GM12878 (cell line): ENCODE measurements at regions not wholly inside any gene's neighbourhood (a gene's known extent, or its start where the extent isn't known, plus 50 kb on each side); places are given as distances from the start of the nearest gene placed in this dataset.

Experiments used
- ATAC-seq: fragments of 200-7000 bp; cut with Tn5 transposase; 3 replicates; pipeline ENCODE4 v1.9.1; 2020; ENCODE audit warnings: mild to moderate bottlenecking, moderate library complexity
- BruUV-seq: library from RNA; stranded (reverse); fragments of 400-500 nt; replicated peaks from 2 replicates; lab custom pipeline; 2021; lab: Mats Ljungman, UMichigan
- CTCF ChIA-PET: fragments of 300-600 bp; sonication (Branson Sonifier 250); formaldehyde crosslinking; extraction: SDS; loops from one replicate; lab custom pipeline; 2021; ENCODE audit warnings: inconsistent platforms; lab: Yijun Ruan, JAX
- POLR2A ChIA-PET: fragments of 350-600 bp; formaldehyde crosslinking; extraction: SDS; loops from one replicate; lab custom pipeline; 2021; ENCODE audit warnings: inconsistent platforms; lab: Charles Lee
- RAD21 ChIA-PET: fragments of 300-600 bp; sonication (Branson Sonifier 250); formaldehyde crosslinking; loops from one replicate; lab custom pipeline; 2023; ENCODE audit warnings: antibody characterized with exemption; ENCODE audit not compliant: unreplicated experiment; lab: Charles Lee
- SMC1A ChIA-PET: fragments of 300-600 bp; sonication (Branson Sonifier 250); formaldehyde crosslinking; loops from one replicate; lab custom pipeline; 2023; ENCODE audit not compliant: unreplicated experiment, uncharacterized antibody; lab: Charles Lee
- DNase-seq: peaks from one replicate; pipeline ENCODE4 v3.0.0-alpha.2; 2011; ENCODE audit warnings: low read depth, low spot score
- FAIRE-seq: peaks from 3 replicates; lab custom pipeline; 2011; peaks lifted over from hg19 to GRCh38; lab: Jason Lieb, UNC
- H2AFZ ChIP-seq: 2 replicates; pipeline ENCODE4 v1.6.0; 2011; ENCODE audit warnings: low read depth, low read length, control low read depth; ENCODE audit not compliant: control insufficient read depth
- H3K27ac ChIP-seq: 2 replicates; pipeline ENCODE4 v1.5.1; 2011; ENCODE audit warnings: control low read depth; ENCODE audit not compliant: control insufficient read depth, insufficient read depth
- H3K27me3 ChIP-seq, 2 experiments: replicated peaks in 1 of 2; 2 replicates each; pipeline versions ENCODE4 v1.6.0 to v1.6.1; 2011; ENCODE audit warnings: low read length in 1 of 2; ENCODE audit not compliant: control insufficient read depth in 2 of 2, insufficient read depth in 2 of 2
- H3K36me3 ChIP-seq, 2 experiments: 2 replicates each; pipeline ENCODE4 v1.5.1; 2011; ENCODE audit warnings: low read length in 1 of 2; ENCODE audit not compliant: control insufficient read depth in 2 of 2, insufficient read depth in 2 of 2
- H3K4me1 ChIP-seq: 2 replicates; pipeline ENCODE4 v1.6.1; 2011; ENCODE audit warnings: mild to moderate bottlenecking, low read length, moderate library complexity, mixed read lengths; ENCODE audit not compliant: control insufficient read depth, insufficient read depth
- H3K4me2 ChIP-seq: 2 replicates; pipeline ENCODE4 v1.6.0; 2011; ENCODE audit warnings: control low read depth; ENCODE audit not compliant: control insufficient read depth, insufficient read depth
- H3K4me3 ChIP-seq: fragments of 200-600 bp; sonication (generic); 2 replicates; pipeline ENCODE4 v1.5.1; 2016
- H3K79me2 ChIP-seq: 2 replicates; pipeline ENCODE4 v1.6.0; 2011; ENCODE audit warnings: low read length; ENCODE audit not compliant: control insufficient read depth, insufficient read depth
- H3K9ac ChIP-seq: 2 replicates; pipeline ENCODE4 v1.8.0; 2011; ENCODE audit warnings: low read length, control low read depth, mixed read lengths; ENCODE audit not compliant: control insufficient read depth, insufficient read depth
- H3K9me3 ChIP-seq: replicated peaks from 3 replicates; pipeline ENCODE4 v1.5.1; 2011; ENCODE audit warnings: mild to moderate bottlenecking, low read length; ENCODE audit not compliant: control insufficient read depth, insufficient read depth
- H4K20me1 ChIP-seq: 2 replicates; pipeline ENCODE4 v1.6.0; 2011; ENCODE audit not compliant: control insufficient read depth, insufficient read depth
- BRCA1 ChIP-seq: IDR thresholded peaks from 2 replicates; pipeline ENCODE4 v1.6.1; 2011; ENCODE audit warnings: low read depth, low read length, improper control_type of control experiment
- EP300 ChIP-seq, 2 experiments: fragments of 150-350 bp in 1 of 2; IDR thresholded peaks; 2 replicates each; pipeline ENCODE4 v1.6.1; 2011 to 2012; ENCODE audit warnings: low read depth in 2 of 2, low read length in 2 of 2, borderline replicate concordance in 1 of 2, improper control_type of control experiment in 1 of 2, inconsistent platforms in 1 of 2; ENCODE audit not compliant: control insufficient read depth in 1 of 2
- ESRRA ChIP-seq: IDR thresholded peaks from 2 replicates; pipeline ENCODE4 v1.6.1; 2012; ENCODE audit warnings: mild to moderate bottlenecking, low read length, improper control_type of control experiment
- FOXK2 ChIP-seq: fragments of 450-650 bp; IDR thresholded peaks from 2 replicates; pipeline ENCODE4 v1.6.1; 2017; ENCODE audit warnings: mild to moderate bottlenecking, moderate library complexity
- MEF2B ChIP-seq: fragments of 450-650 bp; IDR thresholded peaks from 2 replicates; pipeline ENCODE4 v1.6.1; 2018; ENCODE audit warnings: mild to moderate bottlenecking, moderate library complexity; ENCODE audit not compliant: partially characterized antibody, poor library complexity, severe bottlenecking
- MXI1 ChIP-seq: fragments of 150-350 bp; IDR thresholded peaks from 2 replicates; pipeline ENCODE4 v1.6.1; 2011; ENCODE audit warnings: low read depth, mild to moderate bottlenecking, inconsistent platforms, low read length, improper control_type of control experiment
- TBL1XR1 ChIP-seq: IDR thresholded peaks from 2 replicates; pipeline ENCODE4 v1.6.1; 2012; ENCODE audit warnings: low read depth, low read length, improper control_type of control experiment
- WGBS: methylation state at CpG from one replicate; pipeline ENCODE4 v1.1.6; 2016; ENCODE audit warnings: low lambda C conversion rate; ENCODE audit not compliant: insufficient replicate concordance, insufficient coverage; ENCODE audit errors: missing lambda C conversion rate; 5-methylcytosine and 5-hydroxymethylcytosine counted together
- in situ Hi-C: fragments of 300-500 bp; cut with MboI; formaldehyde crosslinking; loops from 9 replicates; pipeline ENCODE4 v1.14.3; 2018; ENCODE audit warnings: mixed read lengths
- intact Hi-C: fragments of 100-400 bp; cut with micrococcal nuclease; formaldehyde crosslinking; loops from one replicate; pipeline ENCODE4 v1.14.2; 2022; ENCODE audit not compliant: unreplicated experiment
- TF ChIP-seq, protein P1 (sequence below): fragments of 150-350 bp; IDR thresholded peaks from 2 replicates; pipeline ENCODE4 v1.6.1; 2016; ENCODE audit warnings: low read depth, low read length
- TF ChIP-seq, protein P2 (sequence below): fragments of 450-650 bp; IDR thresholded peaks from 2 replicates; pipeline ENCODE4 v1.6.1; 2017; ENCODE audit warnings: mild to moderate bottlenecking, low read depth, inconsistent platforms; ENCODE audit not compliant: poor library complexity, severe bottlenecking

DNA sequence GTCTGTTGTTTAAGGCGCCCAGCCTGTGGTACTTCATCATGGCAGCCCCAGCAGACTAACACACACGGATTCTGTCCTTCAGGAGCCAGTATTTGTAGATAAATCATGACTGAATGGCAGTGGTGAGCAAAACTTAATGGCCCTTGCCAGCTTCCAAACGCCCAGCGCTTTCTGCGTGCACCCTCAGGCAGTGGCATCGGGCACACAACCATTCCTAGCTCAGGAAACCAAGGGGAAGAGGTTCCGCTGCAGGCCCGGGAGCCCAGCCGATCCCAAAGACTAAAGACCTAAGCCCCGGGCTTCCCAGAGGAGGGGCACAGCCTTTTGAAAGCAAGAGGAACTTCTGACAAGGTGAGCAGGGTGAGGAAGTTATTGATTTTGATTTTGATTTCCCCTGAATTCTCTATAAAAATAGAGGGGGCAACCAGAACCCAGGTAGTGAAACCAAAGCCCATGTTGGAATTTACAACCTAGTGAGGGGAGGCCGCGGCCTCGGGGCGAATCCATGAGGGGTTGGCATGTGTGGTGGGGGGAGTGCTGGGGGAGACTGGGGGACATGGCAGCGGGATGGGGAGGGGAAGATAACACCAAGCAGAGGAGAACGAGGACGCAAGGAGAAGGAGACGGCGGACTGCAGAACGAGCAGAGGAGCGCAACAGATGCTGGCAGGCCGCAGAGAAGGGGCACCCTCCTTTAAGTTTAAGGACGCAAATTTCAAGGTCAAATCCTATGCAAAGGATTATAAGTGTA, 79.9 kb upstream of the SEPTIN5 start:
- H3K36me3 ChIP-seq = no peaks in the 10 kb centered on the region
- no peak overlapping the region for H3K9ac ChIP-seq
- SMC1A ChIA-PET = no interaction called here
- FAIRE-seq = no peak
- RAD21 ChIA-PET = no interaction called here
- no peak overlapping the region for H3K27ac ChIP-seq
- H3K79me2 ChIP-seq = no peaks in the 10 kb centered on the region
- CTCF ChIA-PET = no interaction called here
- POLR2A ChIA-PET = no interaction called here
- no peaks in the 10 kb centered on the region for H4K20me1 ChIP-seq
- 0 out of 4 replicates have a peak, but pooled peaks cover 0 to under 1% of the 10 kb centered on the region in 2 experiments for H3K27me3 ChIP-seq
- H3K4me2 ChIP-seq = no peak overlapping the region
- ATAC-seq = no peak
- BruUV-seq = no TSS peak
- in situ Hi-C loops (no loop called here), intact Hi-C loops (loop anchor here (5.0 to 10.0 kb wide), 2 partner anchors 160 to 332 kb away; partner anchors contain the start of genes CDC45 and UFD1)
- DNase-seq = no peak
- H3K4me3 ChIP-seq = no peak overlapping the region
- TF ChIP-seq MXI1 = no peak
- TF ChIP-seq, all 136 proteins: peak for 0
- Histone ChIP-seq H3K4me1 (no peaks in the 10 kb centered on the region), H3K9me3 (no peaks in the 10 kb centered on the region), H2AFZ (no peak overlapping the region)
- WGBS = 55% methylated on average over 23 of the region's 23 CpGs

DNA sequence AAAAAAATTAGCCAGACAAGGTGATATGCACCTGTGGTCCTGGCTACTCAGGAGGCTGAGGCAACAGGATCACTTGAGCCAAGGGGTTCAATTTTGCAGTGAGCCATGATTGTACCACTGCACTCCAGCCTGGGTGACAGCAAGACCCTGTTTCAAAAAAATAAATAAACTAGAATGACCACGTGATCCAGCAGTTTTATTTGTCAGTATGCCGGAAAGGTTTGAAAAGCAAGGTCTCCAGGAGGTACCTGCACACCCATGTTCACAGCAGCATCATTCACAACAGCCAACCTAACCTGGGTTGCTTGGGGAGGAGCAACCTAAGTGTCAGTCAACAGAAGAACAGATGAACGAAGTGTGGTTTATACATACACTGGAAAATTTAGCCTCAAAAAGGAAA, 78.7 kb upstream of the SEPTIN5 start:
- DNase-seq (no peak), FAIRE-seq (no peak), ATAC-seq (no peak)
- Histone ChIP-seq H3K4me1 (no peaks in the 10 kb centered on the region), H4K20me1 (no peaks in the 10 kb centered on the region), H3K36me3 (no peaks in the 10 kb centered on the region), H3K9me3 (no peaks in the 10 kb centered on the region), H3K9ac (no peak overlapping the region), H3K4me2 (no peak overlapping the region), H3K27me3 (no peaks in the 10 kb centered on the region), H3K27ac (no peak overlapping the region), H2AFZ (no peak overlapping the region), H3K79me2 (no peaks in the 10 kb centered on the region), H3K4me3 (no peak overlapping the region)
- POLR2A ChIA-PET = no interaction called here
- intact Hi-C loops (loop anchor here (10.0 kb wide), 1 partner anchor 161 kb away; the partner anchor contains the start of genes CDC45 and UFD1), in situ Hi-C loops (no loop called here)
- CTCF ChIA-PET = no interaction called here
- no TSS peak for BruUV-seq
- SMC1A ChIA-PET = no interaction called here
- RAD21 ChIA-PET = no interaction called here
- 31% methylated on average over 3 of the region's 3 CpGs for WGBS
- no peak for TF ChIP-seq EP300 (IDR thresholded peaks at IDR 0.05; ENCODE audit: borderline replicate concordance in 1 of 2, control insufficient read depth in 1 of 2, low read depth in 2 of 2, low read length in 2 of 2)
- TF ChIP-seq MEF2B = no peak
- TF ChIP-seq FOXK2 = no peak
- TF ChIP-seq TBL1XR1 = no peak
- no peak for TF ChIP-seq BRCA1
- TF ChIP-seq, protein P1, sequence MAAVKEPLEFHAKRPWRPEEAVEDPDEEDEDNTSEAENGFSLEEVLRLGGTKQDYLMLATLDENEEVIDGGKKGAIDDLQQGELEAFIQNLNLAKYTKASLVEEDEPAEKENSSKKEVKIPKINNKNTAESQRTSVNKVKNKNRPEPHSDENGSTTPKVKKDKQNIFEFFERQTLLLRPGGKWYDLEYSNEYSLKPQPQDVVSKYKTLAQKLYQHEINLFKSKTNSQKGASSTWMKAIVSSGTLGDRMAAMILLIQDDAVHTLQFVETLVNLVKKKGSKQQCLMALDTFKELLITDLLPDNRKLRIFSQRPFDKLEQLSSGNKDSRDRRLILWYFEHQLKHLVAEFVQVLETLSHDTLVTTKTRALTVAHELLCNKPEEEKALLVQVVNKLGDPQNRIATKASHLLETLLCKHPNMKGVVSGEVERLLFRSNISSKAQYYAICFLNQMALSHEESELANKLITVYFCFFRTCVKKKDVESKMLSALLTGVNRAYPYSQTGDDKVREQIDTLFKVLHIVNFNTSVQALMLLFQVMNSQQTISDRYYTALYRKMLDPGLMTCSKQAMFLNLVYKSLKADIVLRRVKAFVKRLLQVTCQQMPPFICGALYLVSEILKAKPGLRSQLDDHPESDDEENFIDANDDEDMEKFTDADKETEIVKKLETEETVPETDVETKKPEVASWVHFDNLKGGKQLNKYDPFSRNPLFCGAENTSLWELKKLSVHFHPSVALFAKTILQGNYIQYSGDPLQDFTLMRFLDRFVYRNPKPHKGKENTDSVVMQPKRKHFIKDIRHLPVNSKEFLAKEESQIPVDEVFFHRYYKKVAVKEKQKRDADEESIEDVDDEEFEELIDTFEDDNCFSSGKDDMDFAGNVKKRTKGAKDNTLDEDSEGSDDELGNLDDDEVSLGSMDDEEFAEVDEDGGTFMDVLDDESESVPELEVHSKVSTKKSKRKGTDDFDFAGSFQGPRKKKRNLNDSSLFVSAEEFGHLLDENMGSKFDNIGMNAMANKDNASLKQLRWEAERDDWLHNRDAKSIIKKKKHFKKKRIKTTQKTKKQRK = no peak
- no peak for TF ChIP-seq ESRRA
- TF ChIP-seq, protein P2, sequence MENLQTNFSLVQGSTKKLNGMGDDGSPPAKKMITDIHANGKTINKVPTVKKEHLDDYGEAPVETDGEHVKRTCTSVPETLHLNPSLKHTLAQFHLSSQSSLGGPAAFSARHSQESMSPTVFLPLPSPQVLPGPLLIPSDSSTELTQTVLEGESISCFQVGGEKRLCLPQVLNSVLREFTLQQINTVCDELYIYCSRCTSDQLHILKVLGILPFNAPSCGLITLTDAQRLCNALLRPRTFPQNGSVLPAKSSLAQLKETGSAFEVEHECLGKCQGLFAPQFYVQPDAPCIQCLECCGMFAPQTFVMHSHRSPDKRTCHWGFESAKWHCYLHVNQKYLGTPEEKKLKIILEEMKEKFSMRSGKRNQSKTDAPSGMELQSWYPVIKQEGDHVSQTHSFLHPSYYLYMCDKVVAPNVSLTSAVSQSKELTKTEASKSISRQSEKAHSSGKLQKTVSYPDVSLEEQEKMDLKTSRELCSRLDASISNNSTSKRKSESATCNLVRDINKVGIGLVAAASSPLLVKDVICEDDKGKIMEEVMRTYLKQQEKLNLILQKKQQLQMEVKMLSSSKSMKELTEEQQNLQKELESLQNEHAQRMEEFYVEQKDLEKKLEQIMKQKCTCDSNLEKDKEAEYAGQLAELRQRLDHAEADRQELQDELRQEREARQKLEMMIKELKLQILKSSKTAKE = no peak
